ENCODE measurements at regions not wholly inside any gene's neighbourhood (a gene's known extent, or its start where the extent isn't known, plus 50 kb on each side); places are given as distances from the start of the nearest gene placed in this dataset.

DNA sequence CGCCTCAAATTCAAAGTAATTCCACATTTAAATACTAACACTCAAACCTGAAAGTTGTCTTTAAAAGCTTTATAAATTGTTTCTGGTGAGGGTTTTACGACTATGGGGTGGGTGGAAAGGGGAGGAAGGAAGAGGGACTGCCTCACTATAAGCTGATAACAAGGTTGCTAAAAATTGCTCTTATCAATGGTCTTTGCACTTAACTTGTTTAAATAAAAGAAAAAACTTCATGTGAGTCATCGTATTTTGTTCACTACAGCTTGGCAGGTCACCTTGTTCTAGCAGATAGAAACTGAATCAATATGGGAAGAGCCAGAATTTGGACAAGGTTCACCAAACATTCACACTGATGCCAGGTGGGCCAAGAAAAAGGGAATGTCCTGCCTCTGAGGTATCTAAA is 129.2 kb downstream of the TES start:
- TF ChIP-seq, protein P1, sequence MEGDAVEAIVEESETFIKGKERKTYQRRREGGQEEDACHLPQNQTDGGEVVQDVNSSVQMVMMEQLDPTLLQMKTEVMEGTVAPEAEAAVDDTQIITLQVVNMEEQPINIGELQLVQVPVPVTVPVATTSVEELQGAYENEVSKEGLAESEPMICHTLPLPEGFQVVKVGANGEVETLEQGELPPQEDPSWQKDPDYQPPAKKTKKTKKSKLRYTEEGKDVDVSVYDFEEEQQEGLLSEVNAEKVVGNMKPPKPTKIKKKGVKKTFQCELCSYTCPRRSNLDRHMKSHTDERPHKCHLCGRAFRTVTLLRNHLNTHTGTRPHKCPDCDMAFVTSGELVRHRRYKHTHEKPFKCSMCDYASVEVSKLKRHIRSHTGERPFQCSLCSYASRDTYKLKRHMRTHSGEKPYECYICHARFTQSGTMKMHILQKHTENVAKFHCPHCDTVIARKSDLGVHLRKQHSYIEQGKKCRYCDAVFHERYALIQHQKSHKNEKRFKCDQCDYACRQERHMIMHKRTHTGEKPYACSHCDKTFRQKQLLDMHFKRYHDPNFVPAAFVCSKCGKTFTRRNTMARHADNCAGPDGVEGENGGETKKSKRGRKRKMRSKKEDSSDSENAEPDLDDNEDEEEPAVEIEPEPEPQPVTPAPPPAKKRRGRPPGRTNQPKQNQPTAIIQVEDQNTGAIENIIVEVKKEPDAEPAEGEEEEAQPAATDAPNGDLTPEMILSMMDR (IDR thresholded peaks at IDR 0.05; ENCODE audit: insufficient read depth, low read depth, low read length): no peak
- TF ChIP-seq EZH2 (IDR thresholded peaks at IDR 0.05; ENCODE audit: insufficient read depth, low read length): no peak
